ENCODE measurements at regions not wholly inside any gene's neighbourhood (a gene's known extent, or its start where the extent isn't known, plus 50 kb on each side); places are given as distances from the start of the nearest gene placed in this dataset.

DNA sequence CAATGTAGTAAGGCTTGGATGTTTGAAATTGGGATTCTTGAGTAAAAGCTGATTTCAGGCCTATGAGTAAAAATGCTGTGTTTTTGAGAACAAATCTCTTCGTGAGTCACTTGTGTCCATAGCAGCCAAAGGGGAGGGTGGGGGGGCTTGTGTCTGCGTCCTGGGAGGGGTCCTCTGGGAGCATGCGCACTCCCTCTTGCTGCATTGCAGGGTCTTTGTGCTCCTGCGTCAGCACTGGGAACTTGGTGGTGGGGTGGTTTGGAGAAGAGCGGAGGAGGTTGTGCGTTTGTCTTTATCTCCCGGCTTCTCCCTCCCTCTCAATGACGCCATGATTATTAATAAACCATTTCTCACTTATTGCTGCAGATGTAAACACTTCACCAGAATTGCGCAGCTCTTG lies 75.9 kb upstream of the NDN start:
- H3K79me2 ChIP-seq (ENCODE audit: control insufficient read depth, insufficient read depth, low read length) = no peaks in the 10 kb centered on the region
- no peaks in the 10 kb centered on the region; the same call in 2 of the 3 replicates for H3K9me3 ChIP-seq (replicated peaks; ENCODE audit: control insufficient read depth, insufficient read depth, low read length)
- no peak overlapping the region for H3K27ac ChIP-seq (ENCODE audit: control insufficient read depth, insufficient read depth)
- no peak for ATAC-seq
- TF ChIP-seq YY1 (IDR thresholded peaks at IDR 0.05; ENCODE audit: low read depth, low read length) = no peak
- TF ChIP-seq RAD51 (IDR thresholded peaks at IDR 0.05) = no peak
- TF ChIP-seq ZNF217 (IDR thresholded peaks at IDR 0.05) = no peak
- POLR2A ChIA-PET = no interaction called here
- no peaks in the 10 kb centered on the region for H4K20me1 ChIP-seq (ENCODE audit: control insufficient read depth, insufficient read depth)
- H3K4me2 ChIP-seq (ENCODE audit: control insufficient read depth, insufficient read depth) = no peak overlapping the region
- 50% methylated on average over 9 of the region's 9 CpGs for WGBS (ENCODE audit: insufficient coverage, insufficient replicate concordance, low lambda C conversion rate, missing lambda C conversion rate)
- no peaks in the 10 kb centered on the region for H3K4me1 ChIP-seq (ENCODE audit: control insufficient read depth, insufficient read depth, low read length)
- no peak overlapping the region for H2AFZ ChIP-seq (ENCODE audit: control insufficient read depth, low read depth, low read length)
- H3K4me3 ChIP-seq = no peak overlapping the region
- H3K36me3 ChIP-seq (ENCODE audit: control insufficient read depth in 2 of 2, insufficient read depth in 2 of 2, low read length in 1 of 2) = no peaks in the 10 kb centered on the region
- RAD21 ChIA-PET (ENCODE audit: unreplicated experiment) = no interaction called here
- CTCF ChIA-PET = no interaction called here
- no peak overlapping the region for H3K9ac ChIP-seq (ENCODE audit: control insufficient read depth, insufficient read depth, low read length)
- no peak for DNase-seq (ENCODE audit: low read depth, low spot score)
- H3K27me3 ChIP-seq (replicated peaks in 1 of 2; ENCODE audit: control insufficient read depth in 2 of 2, insufficient read depth in 2 of 2, low read length in 1 of 2) = no peaks in the 10 kb centered on the region
- in situ Hi-C loops (cut with MboI) = no loop called here
- SMC1A ChIA-PET (ENCODE audit: uncharacterized antibody, unreplicated experiment) = no interaction called here
- intact Hi-C loops (cut with micrococcal nuclease; ENCODE audit: unreplicated experiment) = no loop called here
- no TSS peak for BruUV-seq (replicated peaks)
- FAIRE-seq = no peak

DNA sequence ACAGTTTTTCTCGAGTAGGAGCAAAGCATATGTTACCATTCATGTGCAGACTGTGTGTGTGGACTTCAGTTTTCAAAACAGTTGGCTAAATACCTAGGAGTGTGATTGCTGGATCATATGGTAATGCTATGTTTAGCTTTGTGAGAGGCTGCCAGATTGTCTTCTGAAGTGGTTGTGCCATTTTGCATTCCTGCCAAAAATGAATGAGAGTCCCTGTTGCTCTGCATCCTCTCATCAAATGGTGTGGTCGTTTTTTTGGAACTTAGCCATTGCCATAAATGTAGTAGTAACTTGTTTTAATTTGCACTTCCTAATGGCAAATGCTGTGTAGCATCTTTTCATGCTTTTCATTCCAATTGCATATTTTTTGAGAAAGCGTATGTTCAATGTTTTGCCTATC lies 77.2 kb upstream of the NDN start:
- ChIA-PET POLR2A (no interaction called here), CTCF (no interaction called here), SMC1A (ENCODE audit: uncharacterized antibody, unreplicated experiment) (no interaction called here), RAD21 (ENCODE audit: unreplicated experiment) (no interaction called here)
- DNase-seq (ENCODE audit: low read depth, low spot score) = no peak
- Histone ChIP-seq H3K4me1 (ENCODE audit: control insufficient read depth, insufficient read depth, low read length) (no peaks in the 10 kb centered on the region), H2AFZ (ENCODE audit: control insufficient read depth, low read depth, low read length) (no peak overlapping the region), H3K4me3 (no peak overlapping the region), H3K9me3 (replicated peaks; ENCODE audit: control insufficient read depth, insufficient read depth, low read length) (no peaks in the 10 kb centered on the region), H3K27ac (ENCODE audit: control insufficient read depth, insufficient read depth) (no peak overlapping the region), H3K4me2 (ENCODE audit: control insufficient read depth, insufficient read depth) (no peak overlapping the region), H3K9ac (ENCODE audit: control insufficient read depth, insufficient read depth, low read length) (no peak overlapping the region), H4K20me1 (ENCODE audit: control insufficient read depth, insufficient read depth) (no peaks in the 10 kb centered on the region), H3K79me2 (ENCODE audit: control insufficient read depth, insufficient read depth, low read length) (no peaks in the 10 kb centered on the region), H3K27me3 (replicated peaks in 1 of 2; ENCODE audit: control insufficient read depth in 2 of 2, insufficient read depth in 2 of 2, low read length in 1 of 2) (no peaks in the 10 kb centered on the region), H3K36me3 (ENCODE audit: control insufficient read depth in 2 of 2, insufficient read depth in 2 of 2, low read length in 1 of 2) (no peaks in the 10 kb centered on the region)
- in situ Hi-C loops (cut with MboI) = no loop called here
- intact Hi-C loops (cut with micrococcal nuclease; ENCODE audit: unreplicated experiment) = no loop called here
- 0% methylated on average over 3 of the region's 3 CpGs for WGBS (ENCODE audit: insufficient coverage, insufficient replicate concordance, low lambda C conversion rate, missing lambda C conversion rate)
- BruUV-seq (replicated peaks) = no TSS peak
- no peak for ATAC-seq
- TF ChIP-seq, protein P1, sequence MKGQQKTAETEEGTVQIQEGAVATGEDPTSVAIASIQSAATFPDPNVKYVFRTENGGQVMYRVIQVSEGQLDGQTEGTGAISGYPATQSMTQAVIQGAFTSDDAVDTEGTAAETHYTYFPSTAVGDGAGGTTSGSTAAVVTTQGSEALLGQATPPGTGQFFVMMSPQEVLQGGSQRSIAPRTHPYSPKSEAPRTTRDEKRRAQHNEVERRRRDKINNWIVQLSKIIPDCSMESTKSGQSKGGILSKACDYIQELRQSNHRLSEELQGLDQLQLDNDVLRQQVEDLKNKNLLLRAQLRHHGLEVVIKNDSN (IDR thresholded peaks at IDR 0.05; ENCODE audit: borderline replicate concordance, extremely low read length, insufficient read depth, low read depth, low read length) = no peak
- TF ChIP-seq KDM1A (IDR thresholded peaks at IDR 0.05; ENCODE audit: borderline replicate concordance) (no peak), BHLHE40 (IDR thresholded peaks at IDR 0.05; ENCODE audit: borderline replicate concordance in 1 of 2, low read depth in 2 of 2, low read length in 1 of 2) (no peak), ZBTB40 (IDR thresholded peaks at IDR 0.05; ENCODE audit: borderline replicate concordance) (no peak), IRF4 (IDR thresholded peaks at IDR 0.05; ENCODE audit: low read depth, low read length) (no peak), SIN3A (IDR thresholded peaks at IDR 0.05; ENCODE audit: low read depth, low read length) (no peak), RAD51 (IDR thresholded peaks at IDR 0.05) (no peak), POU2F2 (IDR thresholded peaks at IDR 0.05; ENCODE audit: borderline replicate concordance, low read depth, low read length) (no peak)
- TF ChIP-seq, protein P2, sequence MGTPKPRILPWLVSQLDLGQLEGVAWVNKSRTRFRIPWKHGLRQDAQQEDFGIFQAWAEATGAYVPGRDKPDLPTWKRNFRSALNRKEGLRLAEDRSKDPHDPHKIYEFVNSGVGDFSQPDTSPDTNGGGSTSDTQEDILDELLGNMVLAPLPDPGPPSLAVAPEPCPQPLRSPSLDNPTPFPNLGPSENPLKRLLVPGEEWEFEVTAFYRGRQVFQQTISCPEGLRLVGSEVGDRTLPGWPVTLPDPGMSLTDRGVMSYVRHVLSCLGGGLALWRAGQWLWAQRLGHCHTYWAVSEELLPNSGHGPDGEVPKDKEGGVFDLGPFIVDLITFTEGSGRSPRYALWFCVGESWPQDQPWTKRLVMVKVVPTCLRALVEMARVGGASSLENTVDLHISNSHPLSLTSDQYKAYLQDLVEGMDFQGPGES (IDR thresholded peaks at IDR 0.05) = no peak
- FAIRE-seq = no peak

Data from GM12878 (cell line).